ENCODE measurements at regions not wholly inside any gene's neighbourhood (a gene's known extent, or its start where the extent isn't known, plus 50 kb on each side); places are given as distances from the start of the nearest gene placed in this dataset.
"Not testable (repeated sequence)": the region's sequence is repeated elsewhere in the genome, so short reads cannot be mapped to it uniquely, and the experiment has no call there.

- DNase-seq, result no peak
These were observed 51.9 kb upstream of the TBL1XR1 start for GRCh38 chr3:177249203-177249602.

- no peak for DNase-seq
These were observed 52.9 kb upstream of the TBL1XR1 start for GRCh38 chr3:177250151-177250550.

GRCh38 chr3:177251755-177252154, 54.5 kb upstream of the TBL1XR1 start:
- DNase-seq, result no peak

- DNase-seq, result no peak
These were observed 59.7 kb upstream of the TBL1XR1 start for GRCh38 chr3:177257006-177257405.

- no peak for DNase-seq
These were observed 60.3 kb upstream of the TBL1XR1 start for GRCh38 chr3:177257625-177258024.

- no peak for DNase-seq
These were observed 65.1 kb upstream of the TBL1XR1 start for GRCh38 chr3:177262396-177262795.

- no peak for DNase-seq
These were observed 66.5 kb upstream of the TBL1XR1 start for GRCh38 chr3:177263615-177264368.

- not testable (repeated sequence) for DNase-seq
These were observed 74.7 kb upstream of the TBL1XR1 start for GRCh38 chr3:177271811-177272501.

- no peak for DNase-seq
These were observed 80.7 kb upstream of the TBL1XR1 start for GRCh38 chr3:177278016-177278415.

- DNase-seq, result no peak
These were observed 82.0 kb upstream of the TBL1XR1 start for GRCh38 chr3:177279118-177279815.

GRCh38 chr3:177281292-177282118, 84.2 kb upstream of the TBL1XR1 start:
- DNase-seq, result peak; percentile 72

- DNase-seq, result no peak
These were observed 84.9 kb upstream of the TBL1XR1 start for GRCh38 chr3:177282119-177282655.

- DNase-seq, result no peak
These were observed 86.7 kb upstream of the TBL1XR1 start for GRCh38 chr3:177283983-177284382.

- DNase-seq, result peak; percentile 83
These were observed 87.2 kb upstream of the TBL1XR1 start for GRCh38 chr3:177284383-177284881.

- no peak for DNase-seq
These were observed 88.8 kb upstream of the TBL1XR1 start for GRCh38 chr3:177286034-177286433.

- no peak for DNase-seq
These were observed 89.9 kb upstream of the TBL1XR1 start for GRCh38 chr3:177287231-177287630.

- DNase-seq, result no peak
These were observed 93.4 kb upstream of the TBL1XR1 start for GRCh38 chr3:177290633-177291032.

GRCh38 chr3:177294221-177294620, 96.9 kb upstream of the TBL1XR1 start:
- DNase-seq, result no peak

- no peak for DNase-seq
These were observed 97.8 kb upstream of the TBL1XR1 start for GRCh38 chr3:177295116-177295515.

GRCh38 chr3:177299250-177299649, 102.0 kb upstream of the TBL1XR1 start:
- no peak for DNase-seq

- no peak for DNase-seq
These were observed 103.0 kb upstream of the TBL1XR1 start for GRCh38 chr3:177300039-177300833.

- no peak for DNase-seq
These were observed 103.6 kb upstream of the TBL1XR1 start for GRCh38 chr3:177300842-177301241.

All from NCI-H82 (cell line).